DMS53 (cell line): ENCODE measurements at regions not wholly inside any gene's neighbourhood (a gene's known extent, or its start where the extent isn't known, plus 50 kb on each side); places are given as distances from the start of the nearest gene placed in this dataset.
"Not testable (repeated sequence)": the region's sequence is repeated elsewhere in the genome, so short reads cannot be mapped to it uniquely, and the experiment has no call there.

Experiments used
- DNase-seq: peaks from one replicate; lab custom pipeline; 2025; lab: John Stamatoyannopoulos, UW

GRCh38 chr14:58887931-58888330 is 250.2 kb downstream of the DACT1 start:
- DNase-seq = no peak

DNA sequence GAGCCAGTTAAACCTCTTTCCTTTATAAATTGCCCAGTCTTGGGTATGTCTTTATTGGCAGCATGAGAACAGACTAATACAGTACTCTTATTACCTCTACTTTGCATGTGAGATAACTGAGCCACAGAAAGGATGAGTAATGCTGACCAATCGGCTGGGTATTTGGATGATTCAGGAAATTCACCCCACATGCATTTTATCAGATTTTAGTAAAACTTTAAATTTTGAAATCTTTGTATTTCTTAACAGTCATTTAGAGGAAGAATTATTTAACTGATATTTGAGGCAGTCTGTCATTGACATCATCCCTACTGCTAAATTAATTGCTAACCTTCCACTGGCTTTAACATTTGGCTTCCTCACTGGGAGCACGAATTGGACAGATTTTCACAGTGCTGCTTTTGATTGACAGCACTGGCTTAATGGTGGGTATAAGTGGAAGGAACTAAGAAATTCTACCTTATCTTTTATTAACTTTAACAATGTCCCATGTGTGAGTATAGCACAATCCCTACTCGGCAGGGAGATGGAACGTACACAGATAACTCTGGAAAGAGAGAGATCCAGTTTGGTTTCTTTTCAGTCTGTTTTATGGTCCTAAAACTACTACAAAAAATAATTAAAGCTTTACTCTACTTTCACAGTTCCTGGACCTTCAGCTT is 261.0 kb downstream of the DACT1 start:
- DNase-seq = no peak

- no peak for DNase-seq
These were observed 261.6 kb downstream of the DACT1 start for GRCh38 chr14:58899317-58899713.

DNA sequence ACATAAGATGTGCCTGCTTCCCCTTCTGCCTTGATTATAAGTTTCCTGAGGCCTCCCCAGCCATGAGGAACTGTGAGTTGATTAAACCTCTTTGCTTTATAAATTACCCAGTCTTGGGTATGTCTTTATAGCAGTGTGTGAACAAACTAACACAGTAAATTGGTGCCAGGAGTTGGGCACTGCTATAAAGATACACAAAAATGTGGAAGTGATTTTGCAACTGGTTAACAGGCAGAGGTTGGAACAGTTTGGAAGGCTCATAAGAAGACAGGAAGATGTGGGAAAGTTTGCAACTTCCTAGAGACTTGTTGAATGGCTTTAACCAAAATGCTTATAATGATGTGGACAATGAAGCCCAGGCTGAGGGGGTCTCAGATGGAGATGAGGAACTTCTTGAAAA is 264.1 kb downstream of the DACT1 start:
- no peak for DNase-seq

DNA sequence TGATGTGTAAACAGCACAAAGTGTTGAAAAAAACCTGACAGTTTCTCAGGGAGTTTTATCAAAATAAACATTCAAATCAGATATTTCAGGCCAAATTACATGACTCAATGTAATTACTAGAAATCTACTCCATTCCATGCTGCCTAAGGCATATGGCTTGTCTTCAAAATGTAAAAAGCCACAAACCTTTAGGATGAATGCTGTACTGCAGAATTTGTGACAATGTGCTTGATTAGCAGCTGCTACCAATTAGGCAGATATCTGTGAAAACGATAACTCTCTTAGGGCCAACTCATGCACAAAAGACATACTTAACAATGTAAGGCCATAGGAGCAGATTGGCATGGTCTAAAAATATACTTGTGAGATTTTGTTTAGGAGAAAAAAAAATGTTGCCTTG is 267.0 kb downstream of the DACT1 start:
- no peak for DNase-seq

- DNase-seq = no peak
These were observed 270.0 kb downstream of the DACT1 start for GRCh38 chr14:58907803-58908202.

GRCh38 chr14:58912287-58912686 is 274.5 kb downstream of the DACT1 start:
- DNase-seq = no peak

GRCh38 chr14:58912799-58913432 is 275.2 kb downstream of the DACT1 start:
- DNase-seq = peak; percentile 90

GRCh38 chr14:58914279-58914855 is 274.1 kb upstream of the DAAM1 start:
- no peak for DNase-seq

DNA sequence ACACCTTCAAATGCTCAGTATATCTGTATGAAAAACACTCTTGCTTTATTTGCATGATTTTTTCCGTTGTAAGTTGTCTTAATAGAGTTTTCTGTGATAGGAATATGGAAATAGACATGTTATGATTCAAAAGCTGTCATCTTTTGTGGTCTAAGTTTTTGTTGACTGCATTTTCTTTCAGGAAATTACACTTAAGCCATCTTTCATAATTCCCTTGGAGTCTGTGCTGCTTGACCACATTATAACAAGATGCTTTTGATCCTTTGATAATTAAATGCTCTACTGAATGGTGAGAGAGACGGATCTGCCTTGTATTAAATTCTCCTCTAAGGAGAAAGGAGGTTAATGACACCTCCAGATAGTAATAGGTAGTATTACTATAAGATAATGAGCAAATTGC is 272.8 kb upstream of the DAAM1 start:
- DNase-seq = no peak

DNA sequence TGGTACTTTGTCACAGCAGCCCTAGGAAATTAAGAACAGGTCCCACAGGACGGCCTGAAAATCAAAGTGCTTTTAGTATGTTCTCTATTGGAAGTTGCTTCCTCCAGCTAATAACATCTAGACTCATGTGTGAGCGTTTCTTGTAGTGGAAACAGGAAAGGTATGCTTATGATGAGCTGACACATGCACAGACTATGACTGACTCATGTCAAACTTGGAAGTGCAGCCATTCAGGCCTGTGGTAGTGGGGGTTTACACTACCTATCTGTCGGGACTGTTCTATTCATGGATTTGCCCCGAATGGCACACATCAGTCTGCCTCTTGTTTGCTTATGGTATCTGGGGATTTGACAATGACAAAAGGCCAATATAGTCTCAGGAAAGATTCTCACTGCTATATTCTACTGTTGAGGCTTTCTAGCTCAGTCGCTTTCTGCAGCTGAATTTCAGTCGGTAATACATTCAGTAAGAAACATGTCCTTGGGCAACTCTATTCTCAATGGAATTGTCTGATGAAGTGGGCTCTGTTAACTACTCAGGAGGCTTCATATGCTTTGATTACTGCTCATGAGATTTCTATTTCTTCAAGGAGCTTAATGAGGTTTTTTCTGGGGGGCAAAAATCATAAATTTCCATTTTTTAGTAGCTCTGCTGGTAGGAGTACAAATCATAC is 270.3 kb upstream of the DAAM1 start:
- DNase-seq = no peak

- no peak for DNase-seq
These were observed 269.2 kb upstream of the DAAM1 start for GRCh38 chr14:58919217-58919616.

- no peak for DNase-seq
These were observed 268.2 kb upstream of the DAAM1 start for GRCh38 chr14:58920230-58920629.

DNA sequence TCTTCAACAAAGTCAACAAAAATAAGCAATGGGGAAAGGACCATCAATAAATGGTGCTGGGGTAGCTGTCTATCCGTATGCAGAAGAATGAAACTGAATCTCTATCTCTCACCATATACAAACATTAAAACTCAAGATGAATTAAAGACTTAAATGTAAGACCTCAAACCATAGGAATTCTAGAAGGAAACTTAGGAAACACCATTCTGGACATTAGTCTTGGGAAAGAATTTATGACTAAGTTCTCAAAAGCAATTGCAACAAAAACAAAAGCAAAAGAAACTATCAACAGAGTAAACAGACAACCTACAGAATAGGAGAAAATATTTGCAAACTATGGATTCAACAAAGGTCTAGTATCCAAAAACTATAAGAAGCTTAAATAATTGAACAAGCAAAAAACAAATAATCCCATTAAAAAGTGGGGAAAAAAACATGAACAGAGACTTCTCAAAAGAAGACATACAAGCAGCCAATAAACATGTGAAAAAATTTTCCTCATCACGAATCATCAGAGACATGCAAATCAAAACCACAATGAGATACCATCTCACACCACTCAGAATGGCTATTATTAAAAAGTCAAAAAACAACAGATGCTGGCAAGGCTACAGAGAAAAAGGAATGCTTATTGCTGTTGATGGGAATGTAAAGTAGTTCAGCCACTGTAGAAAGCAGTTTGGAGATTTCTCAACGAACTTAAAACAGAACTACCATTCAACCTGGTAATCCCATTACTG is 266.1 kb upstream of the DAAM1 start:
- not testable (repeated sequence) for DNase-seq

GRCh38 chr14:58923751-58924405 is 264.6 kb upstream of the DAAM1 start:
- DNase-seq = no peak

GRCh38 chr14:58941629-58942028 is 246.8 kb upstream of the DAAM1 start:
- no peak for DNase-seq

- DNase-seq = peak; percentile 29
These were observed 246.0 kb upstream of the DAAM1 start for GRCh38 chr14:58942516-58942915.

- peak; percentile 65 for DNase-seq
These were observed 244.0 kb upstream of the DAAM1 start for GRCh38 chr14:58944343-58944967.

DNA sequence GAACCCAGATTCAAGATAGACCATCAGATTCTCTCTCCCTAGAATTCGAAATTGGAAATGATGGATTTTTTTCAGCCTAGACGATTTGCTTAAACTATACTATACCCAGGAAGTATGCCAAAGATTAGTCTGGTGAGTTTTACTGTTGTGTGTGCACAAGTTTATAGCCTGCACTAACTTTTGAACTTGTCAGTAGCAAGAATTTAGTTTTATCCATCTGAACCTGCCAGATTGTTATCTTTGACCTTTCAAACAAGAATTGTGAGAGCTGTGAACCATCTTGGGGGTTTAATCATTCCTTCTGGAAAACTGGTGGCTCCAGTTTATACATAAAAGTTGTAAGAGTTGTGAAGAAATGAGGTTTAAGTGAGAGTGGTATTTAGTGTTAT is 243.5 kb upstream of the DAAM1 start:
- no peak for DNase-seq

DNA sequence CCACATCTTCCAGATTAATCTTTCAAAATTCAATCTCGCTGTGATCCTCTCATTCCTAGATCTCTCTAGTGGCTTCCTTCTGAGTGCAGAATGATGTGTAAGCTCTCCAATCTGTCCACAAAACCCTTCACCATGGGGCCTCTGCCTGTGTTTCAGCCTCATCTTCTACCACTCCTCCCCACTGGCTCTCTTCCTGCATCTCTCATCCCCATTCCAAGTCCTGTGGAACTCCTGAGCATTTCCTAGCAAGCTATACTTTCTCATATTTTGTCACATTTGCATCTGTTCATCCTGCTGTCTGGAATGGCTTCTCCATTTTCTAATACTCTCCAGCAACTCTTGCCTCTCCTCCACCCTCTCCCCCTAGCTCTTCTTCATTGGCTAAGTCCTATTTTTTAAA is 242.0 kb upstream of the DAAM1 start:
- no peak for DNase-seq

DNA sequence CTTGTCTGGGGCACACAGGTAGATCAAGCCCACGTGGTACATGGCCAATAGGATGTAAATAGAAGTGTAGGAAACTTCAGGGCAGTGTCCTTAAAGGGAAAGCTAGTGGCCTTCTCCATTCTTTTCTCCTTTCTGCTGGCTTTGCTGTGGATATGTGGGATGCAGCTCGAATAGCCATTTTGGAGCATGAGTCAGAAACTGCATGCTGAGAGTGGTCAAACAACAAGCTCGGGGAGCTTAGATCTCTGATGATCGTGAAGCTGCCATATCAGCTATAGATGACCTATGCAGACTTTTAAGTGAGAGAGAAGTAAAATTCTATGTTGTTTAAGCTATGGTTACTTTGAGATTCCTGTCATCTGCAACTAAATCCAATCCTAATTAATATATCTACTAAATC is 241.3 kb upstream of the DAAM1 start:
- DNase-seq = no peak
